ENCODE measurements at regions not wholly inside any gene's neighbourhood (a gene's known extent, or its start where the extent isn't known, plus 50 kb on each side); places are given as distances from the start of the nearest gene placed in this dataset.

DNA sequence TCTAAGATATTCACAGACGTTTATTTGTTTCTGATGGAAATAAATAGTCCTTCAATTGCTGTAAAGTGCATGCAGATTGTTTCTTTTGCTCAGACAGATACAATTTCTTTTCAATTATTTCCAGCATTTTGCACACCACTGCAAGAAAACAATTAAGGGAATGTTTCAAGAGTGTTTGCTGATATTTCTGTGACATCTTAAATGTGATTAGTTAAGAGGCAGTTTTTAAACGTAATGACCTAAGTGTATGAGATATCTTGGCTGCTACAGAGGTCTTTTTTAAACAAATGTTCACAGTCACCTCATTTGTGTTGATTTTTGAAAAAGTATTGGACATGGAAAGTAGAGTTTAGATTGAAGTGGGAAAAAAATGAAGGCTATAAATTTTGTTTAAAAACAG, 262.3 kb upstream of the BRINP3 start:
- TF ChIP-seq CTCF (IDR thresholded peaks at IDR 0.05; ENCODE audit: low read depth, low read length, poor library complexity, severe bottlenecking): no peak
- no peak for TF ChIP-seq EZH2phosphoT487 (IDR thresholded peaks at IDR 0.05; ENCODE audit: borderline replicate concordance, low read length)
